Cardiac fibroblast (primary cell): ENCODE measurements at regions not wholly inside any gene's neighbourhood (a gene's known extent, or its start where the extent isn't known, plus 50 kb on each side); places are given as distances from the start of the nearest gene placed in this dataset.
"Not testable (repeated sequence)": the region's sequence is repeated elsewhere in the genome, so short reads cannot be mapped to it uniquely, and the experiment has no call there.

Source experiments
- DNase-seq, 2 donors: peaks; one replicate each; pipeline versions ENCODE4 v3.0.0 to v3.0.0-alpha.2; 2010; ENCODE audit warnings: low read depth in 2 of 2
- H3K4me3 ChIP-seq, 2 donors: replicated peaks in 1 of 2; 1 replicate in 1 of 2; 2 replicates in 1 of 2; pipeline ENCODE4 v1.5.1; 2011; ENCODE audit warnings: low read depth in 2 of 2, low read length in 2 of 2, mild to moderate bottlenecking in 2 of 2, moderate library complexity in 1 of 2
- TF ChIP-seq, protein P1 (sequence below): IDR thresholded peaks from one replicate; pipeline ENCODE4 v1.5.1; 2011; ENCODE audit warnings: low read depth, mild to moderate bottlenecking, low read length, inconsistent platforms

DNA sequence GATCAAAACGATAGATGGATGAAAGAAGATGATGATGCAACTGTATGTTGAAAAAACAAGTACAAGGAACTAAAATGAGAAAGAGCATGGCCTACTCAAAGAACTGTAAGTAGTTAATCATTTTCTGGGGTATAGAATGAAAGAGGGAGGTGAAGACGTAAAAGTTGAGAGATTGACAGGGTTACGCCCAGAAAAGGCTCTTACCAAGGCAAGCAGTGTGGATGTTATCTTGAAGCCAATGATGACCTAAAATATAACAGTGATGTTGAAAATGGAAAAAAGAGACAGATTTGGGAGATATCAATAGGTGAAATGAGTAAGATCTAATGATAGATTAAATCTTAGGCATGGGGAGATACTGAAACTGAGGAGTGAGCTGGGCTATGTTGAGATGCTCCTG lies 80.4 kb upstream of the GNAQ start:
- DNase-seq = no peak
- TF ChIP-seq, protein P1, sequence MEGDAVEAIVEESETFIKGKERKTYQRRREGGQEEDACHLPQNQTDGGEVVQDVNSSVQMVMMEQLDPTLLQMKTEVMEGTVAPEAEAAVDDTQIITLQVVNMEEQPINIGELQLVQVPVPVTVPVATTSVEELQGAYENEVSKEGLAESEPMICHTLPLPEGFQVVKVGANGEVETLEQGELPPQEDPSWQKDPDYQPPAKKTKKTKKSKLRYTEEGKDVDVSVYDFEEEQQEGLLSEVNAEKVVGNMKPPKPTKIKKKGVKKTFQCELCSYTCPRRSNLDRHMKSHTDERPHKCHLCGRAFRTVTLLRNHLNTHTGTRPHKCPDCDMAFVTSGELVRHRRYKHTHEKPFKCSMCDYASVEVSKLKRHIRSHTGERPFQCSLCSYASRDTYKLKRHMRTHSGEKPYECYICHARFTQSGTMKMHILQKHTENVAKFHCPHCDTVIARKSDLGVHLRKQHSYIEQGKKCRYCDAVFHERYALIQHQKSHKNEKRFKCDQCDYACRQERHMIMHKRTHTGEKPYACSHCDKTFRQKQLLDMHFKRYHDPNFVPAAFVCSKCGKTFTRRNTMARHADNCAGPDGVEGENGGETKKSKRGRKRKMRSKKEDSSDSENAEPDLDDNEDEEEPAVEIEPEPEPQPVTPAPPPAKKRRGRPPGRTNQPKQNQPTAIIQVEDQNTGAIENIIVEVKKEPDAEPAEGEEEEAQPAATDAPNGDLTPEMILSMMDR = no peak
- H3K4me3 ChIP-seq = no peak overlapping the region

DNA sequence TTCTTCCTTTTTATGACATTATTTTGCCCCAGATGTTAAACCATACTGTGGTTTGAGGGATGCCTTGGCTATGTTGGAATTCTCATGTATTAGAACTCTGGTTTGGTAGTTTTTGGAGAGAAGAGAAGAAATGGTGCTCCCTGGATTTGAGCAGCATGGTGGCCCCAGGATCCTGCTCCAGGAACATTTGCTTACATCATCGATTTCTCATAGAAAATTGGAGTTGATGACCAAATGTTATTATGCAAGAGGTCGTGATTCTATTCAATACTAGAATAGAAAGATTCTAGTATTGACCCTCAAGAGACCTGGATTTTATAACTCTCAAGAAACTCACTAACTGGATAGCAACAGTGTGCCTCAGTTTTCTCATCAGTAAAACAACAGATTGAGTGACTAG lies 77.5 kb upstream of the GNAQ start:
- DNase-seq = no peak
- TF ChIP-seq, protein P1 = no peak

DNA sequence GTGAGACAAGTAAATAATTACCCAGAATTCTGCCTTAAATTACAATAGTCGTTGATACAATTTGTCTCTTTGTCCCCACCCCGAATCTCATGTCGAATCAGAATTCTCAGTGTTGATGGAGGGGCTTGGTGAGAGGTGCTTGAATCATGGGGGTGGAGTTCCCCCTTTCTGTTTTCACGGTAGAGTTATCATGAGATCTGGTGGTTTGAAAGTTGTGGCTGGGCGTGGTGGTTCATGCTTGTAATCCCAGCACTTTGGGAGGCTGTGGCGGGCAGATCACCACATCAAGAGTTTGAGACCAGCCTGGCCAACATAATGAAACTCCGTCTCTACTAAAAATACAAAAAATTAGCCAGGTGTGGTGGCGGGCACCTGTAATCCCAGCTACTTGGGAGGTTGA lies 75.0 kb upstream of the GNAQ start:
- H3K4me3 ChIP-seq, DNase-seq: not testable (repeated sequence)

More for the DNA sequence above, 77.5 kb upstream of the GNAQ start:
- H3K4me3 ChIP-seq = no peak overlapping the region

DNA sequence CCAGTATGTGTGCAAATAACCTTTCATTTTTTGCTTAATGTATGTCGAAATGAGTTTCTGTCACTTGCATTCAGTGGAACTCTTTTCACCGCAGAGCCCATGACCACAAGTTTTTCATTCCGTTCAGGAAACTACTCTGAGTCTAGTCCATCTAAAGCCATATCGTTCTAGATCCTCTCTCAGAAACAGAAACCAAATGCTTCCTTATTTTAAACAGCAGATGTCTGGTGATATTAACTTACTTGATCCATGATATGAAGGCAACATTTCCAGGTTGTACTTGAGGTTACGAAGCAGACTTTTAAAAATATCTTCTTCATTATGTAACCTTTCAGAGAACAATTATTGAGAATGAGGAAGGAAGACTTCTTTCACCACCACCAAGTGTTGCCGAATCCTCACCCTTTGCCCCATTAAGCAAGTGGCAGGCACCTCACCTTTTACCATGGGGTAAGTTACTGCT lies 72.4 kb upstream of the GNAQ start:
- DNase-seq = no peak
- no peak overlapping the region for H3K4me3 ChIP-seq
- TF ChIP-seq, protein P1 = no peak

DNA sequence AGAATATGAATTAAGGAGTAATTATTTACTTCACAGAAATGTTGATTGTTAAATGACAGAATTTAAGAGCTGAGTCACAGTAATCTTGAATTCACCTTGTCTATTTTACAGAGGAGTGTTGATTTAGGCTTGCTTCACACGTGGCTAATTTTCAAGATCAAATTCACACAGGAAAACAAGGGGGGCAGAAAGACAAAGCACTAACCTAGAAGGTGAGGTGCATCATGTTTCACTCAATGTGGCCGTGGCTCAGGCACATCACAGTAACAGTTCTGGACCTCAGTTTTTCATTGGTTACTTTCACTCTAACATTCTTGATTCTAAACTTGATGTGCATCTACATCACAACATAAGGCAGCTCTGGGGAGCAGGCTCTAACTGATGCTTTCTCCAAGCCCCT lies 69.6 kb upstream of the GNAQ start:
- DNase-seq = no peak
- TF ChIP-seq, protein P1 = no peak
- no peak overlapping the region for H3K4me3 ChIP-seq

DNA sequence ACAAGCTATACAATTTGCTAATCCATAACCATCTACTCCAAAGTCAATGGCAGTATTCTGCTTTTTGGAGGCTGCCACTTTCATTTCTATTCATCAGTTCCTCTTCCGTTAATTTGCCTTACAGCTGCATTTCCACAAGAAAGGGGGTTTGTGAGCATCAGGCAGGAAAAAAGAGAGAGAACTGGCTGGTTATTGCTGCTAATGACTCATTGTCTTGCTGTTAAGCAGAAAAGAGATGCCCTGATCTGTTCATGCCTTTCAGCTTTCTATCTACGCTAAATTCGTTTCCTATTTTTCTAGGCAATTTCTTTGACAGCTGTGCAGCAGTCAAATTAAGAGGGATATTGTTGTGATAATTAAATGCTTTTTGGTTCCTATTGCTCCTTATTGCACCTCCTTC lies 65.9 kb upstream of the GNAQ start:
- H3K4me3 ChIP-seq = no peak overlapping the region
- DNase-seq = no peak
- TF ChIP-seq, protein P1 = no peak

DNA sequence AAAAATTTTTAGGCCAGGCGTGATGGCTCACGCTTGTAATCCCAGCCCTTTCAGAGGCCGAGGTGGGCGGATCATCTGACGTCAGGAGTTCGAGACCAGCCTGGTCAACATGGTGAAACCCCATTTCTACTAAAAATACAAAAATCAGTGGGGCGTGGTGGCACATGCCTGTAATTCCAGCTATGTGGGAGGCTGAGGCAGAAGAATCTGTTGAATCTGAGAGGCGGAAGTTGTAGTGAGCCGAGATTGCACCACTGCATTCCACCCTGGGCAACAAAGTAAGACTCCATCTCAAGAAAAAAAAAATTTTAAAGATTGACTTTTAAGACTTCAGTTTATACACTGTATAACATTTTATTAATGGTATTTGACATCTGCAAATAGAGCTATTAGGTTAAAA lies 60.1 kb upstream of the GNAQ start:
- peak in 1 of 2 donors; percentile 2 for DNase-seq
- TF ChIP-seq, protein P1 = no peak
- no peak overlapping the region for H3K4me3 ChIP-seq

DNA sequence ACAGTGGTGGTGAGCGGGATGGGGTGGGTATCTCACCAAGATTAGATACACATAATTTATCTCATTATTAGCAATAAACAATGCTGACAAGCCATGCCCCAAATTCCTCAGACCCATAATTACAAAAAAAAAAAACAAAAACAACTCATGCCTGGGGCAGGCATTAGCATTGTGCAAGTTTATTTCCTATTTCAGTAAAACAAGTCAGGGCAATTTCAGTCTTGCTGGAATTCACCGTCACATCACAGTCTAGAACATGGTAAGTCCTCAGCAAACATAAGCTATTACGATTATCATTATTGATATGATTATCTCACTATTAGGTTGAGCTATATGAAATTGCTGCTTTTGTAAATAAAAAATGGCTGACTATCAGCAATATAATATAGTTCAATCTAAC lies 57.5 kb upstream of the GNAQ start:
- TF ChIP-seq, protein P1 = no peak
- no peak for DNase-seq
- H3K4me3 ChIP-seq = no peak overlapping the region

DNA sequence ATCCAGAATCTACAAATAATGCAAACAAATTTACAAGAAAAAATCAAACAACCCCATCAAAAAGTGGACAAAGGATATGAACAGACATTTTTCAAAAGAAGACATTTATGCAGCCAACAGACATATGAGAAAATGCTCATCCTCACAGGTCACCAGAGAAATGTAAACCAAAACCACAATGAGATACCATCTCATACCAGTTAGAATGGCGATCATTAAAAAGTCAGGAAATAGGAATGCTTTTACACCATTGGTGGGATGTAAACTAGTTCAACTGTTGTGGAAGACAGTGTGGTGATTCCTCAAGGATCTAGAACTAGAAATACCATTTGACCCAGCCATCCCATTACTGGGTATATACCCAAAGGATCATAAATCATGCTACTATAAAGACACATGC lies 56.6 kb upstream of the GNAQ start:
- H3K4me3 ChIP-seq, DNase-seq: not testable (repeated sequence)
